ENCODE measurements at regions not wholly inside any gene's neighbourhood (a gene's known extent, or its start where the extent isn't known, plus 50 kb on each side); places are given as distances from the start of the nearest gene placed in this dataset.
"Not testable (repeated sequence)": the region's sequence is repeated elsewhere in the genome, so short reads cannot be mapped to it uniquely, and the experiment has no call there.

DNA sequence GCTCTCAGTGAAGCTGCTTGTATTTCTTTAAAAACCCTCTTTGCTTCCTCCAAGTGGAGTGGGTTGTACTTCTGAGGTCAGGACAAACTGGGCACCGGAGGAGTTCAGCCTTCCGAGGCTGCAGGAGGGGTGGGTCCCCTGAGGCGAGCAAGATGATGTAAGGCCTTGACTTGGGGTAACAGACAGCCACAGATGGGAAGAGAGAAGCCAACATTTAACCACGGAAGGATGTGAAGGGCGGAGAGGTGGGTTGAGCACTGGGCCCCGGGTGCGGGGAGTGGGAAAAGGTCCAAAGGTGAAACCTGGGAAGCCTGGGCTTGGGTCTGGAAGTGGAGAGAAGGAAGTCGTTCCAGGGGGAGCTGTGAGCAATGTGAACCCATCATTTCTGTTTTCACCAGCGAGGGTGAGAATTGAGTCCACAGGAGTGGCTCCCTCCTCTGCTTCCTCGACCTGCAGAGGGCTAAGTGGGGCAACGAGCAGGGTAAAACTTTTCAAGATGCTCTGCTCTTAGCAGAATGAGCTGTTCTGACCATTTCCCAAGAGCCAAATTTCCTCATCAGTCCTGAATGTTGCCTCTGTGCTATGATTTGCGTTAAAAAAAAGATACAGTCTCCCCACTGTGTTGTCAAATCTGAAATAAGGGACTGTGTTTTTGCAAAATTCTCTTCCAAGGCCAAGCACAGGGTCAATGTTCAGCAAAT, 137.7 kb upstream of the CRHR1 start:
- no peak for DNase-seq

DNA sequence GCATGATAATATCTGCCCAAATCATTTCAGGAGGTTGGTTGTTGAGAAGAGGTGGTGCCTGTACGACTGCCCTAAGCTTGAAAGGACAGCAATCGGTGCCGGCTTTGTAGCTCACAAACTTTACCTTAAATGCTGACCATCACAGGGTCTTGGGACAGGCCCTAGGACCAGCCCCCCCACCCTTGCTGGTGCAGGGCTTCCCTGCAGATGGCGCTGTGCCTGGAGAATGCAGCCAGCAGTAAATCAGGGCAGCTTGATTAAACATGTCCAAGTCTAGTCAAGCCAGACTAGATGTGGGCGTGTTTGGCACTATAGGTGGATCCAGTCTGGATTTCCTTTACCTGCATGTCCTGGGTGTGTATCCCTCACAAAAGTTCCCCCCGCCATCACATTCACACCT, 135.5 kb upstream of the CRHR1 start:
- DNase-seq = no peak

DNA sequence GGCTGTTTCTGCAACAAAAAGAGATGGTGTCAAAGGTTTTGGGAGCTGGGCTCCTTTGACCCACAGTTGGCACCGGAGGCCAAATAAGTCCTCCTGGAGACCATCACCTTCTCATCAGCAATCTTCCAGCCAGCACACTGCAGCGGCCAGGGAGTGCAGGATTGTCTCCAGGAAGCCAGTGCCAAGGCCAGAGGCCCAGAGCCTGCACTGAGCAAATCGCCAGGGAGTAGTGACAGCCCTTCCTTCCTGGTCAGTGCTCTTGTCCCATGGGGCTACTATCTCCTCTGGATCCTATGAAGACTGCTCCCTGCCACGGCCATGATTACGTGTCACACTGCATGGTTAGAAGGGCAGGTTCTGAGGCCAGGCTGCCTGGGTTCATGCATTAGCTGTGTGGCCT, 134.3 kb upstream of the CRHR1 start:
- DNase-seq = no peak

DNA sequence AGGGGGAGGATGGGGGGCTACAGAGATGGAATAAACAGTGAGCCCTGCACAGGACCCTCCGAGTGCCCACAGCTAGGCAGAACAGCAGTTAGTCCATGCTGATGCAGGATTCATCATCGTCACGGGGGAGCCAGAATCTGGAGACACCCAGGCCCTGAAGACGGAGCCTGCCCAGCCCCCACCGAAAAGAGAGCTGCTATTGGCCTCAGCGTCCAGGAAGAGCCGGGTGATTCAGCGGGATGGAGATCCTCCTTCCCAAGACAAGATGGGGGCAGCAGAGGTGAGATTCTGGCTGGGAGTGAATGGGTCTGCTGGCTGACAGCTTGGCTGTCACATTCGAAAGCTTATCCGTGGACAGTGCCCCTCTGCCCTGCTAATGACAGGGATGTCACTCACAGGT, 133.6 kb upstream of the CRHR1 start:
- no peak for DNase-seq

DNA sequence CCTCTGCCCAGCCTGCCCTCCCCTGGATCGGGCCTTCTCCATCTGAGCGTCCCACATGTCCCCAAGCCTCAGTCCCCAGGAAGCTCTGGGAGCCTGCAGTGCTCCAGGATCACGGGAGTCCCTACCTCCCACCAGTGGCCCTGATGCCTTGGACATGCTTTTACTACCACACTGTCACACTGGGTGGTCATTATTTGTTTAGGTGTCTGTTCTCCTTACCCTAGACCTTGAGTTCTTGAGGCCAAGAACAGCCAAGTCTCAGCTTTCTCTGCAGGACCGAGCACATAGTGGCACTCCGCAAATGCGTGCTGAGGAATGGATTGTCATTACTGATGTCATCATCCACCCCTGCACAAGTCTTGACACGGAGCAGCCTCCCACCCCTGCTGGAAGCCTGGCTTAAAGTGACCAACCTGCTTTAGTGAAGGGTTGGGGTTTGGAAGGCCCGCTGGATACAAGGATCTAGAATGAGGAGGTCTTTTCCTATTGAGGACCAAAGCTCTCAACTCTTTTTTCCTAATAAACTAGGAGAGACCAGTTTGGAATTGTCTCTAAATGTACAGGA, 132.9 kb upstream of the CRHR1 start:
- no peak for DNase-seq

DNA sequence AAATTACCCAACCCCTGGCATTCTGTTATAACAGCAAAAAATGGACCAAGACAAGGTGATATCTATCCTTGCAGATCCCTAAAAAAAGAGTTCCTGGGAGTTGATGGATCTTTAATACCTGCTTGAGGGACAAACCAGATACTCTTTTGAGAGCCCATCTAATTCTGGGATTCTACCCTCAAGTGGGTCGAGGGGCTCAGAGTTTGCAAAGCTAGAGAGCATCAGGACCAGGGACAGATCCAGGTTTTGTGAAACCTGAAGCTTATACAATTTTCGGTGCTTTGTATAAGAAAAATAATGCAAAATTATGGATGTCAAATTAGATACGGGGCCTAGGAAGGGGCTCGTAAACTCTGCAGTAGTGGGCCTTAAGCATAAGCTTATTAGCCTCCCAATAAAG, 130.5 kb upstream of the CRHR1 start:
- DNase-seq = no peak

DNA sequence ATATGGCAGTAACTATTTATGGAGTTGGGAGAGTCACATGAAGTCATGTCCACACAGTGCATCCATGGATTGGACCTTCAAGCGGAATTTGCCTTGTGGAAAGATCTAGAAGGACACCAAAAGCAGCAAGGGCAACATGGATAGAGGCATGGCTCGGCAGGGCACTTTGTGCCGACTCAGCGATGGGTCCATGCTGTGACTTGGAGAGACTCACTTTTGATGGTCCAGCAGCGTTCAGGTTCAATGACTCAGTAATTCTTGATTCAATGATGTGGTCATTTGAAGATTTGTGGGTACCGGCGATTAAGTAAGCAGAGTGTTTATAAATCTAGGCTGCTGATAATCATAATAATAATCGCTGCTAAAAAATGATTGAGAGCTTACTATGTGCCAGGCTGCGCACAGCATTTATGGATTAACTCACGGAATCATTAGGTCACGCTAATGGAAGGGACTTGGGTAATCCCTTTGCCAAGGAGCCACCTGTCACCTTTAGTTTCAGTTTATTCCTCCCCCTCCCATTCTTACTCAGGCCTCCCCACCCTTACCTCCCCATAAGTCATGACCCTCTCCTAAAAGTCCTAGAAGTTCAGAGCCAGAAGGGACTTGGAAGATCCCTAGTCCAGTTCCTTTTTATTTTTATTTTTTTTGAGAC, 127.5 kb upstream of the CRHR1 start:
- DNase-seq = no peak

DNA sequence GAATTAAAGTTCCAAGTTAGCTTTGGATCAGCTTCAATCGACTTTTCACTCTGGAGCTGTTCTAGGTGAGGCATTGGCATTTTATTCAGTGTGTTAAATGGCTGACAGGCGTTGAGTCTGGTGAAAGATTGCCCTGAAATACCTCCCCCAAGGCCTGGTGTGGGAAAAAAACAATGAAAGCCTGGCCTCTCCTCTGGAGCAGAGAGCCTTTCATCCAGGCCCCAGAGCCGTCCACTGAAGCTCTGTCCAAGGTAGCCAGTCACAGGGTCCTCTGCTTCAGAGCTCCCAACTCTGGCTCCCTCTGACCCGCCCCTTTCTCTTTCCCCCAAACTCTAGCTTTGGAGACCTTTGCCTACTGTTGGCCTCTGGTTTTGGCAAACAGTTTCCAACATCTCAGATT, 123.6 kb upstream of the CRHR1 start:
- no peak for DNase-seq

DNA sequence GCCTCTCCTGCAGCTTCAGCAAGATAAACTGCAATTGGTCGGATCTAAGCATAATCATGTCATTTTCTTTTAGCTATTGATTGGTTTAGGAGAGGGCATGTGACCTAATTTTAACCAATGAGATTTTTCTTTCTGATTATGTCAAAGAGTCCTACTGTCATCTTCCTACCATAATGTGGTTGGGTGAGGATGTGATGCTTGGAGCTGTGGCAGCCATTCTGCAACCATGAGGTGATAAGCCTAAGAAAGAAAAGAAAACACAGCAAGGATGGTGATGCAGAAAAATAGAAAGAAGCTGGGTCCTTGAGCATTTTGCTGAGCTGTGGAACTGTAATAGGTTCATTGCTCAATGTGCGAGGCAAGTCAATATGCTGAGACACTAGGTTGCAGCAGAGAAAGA, 121.7 kb upstream of the CRHR1 start:
- DNase-seq = no peak

DNA sequence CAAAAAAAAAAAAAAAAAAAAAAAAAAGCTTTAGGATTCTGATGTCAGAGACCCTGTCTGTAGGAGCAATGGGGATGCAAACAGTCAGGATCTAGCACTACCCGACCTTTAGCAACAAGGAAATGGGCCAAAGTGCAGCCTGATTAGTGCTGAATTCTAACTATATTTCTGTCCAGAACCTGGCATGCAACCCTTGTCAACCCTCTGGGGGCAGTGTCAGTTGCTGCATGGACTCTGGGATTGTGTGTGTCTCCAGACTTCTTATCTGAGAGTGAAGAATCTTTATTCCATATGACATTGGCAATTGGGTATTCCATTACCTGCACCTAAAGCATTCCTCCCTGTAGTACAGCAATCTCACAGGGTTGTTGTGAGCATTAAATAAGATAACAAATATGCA, 120.3 kb upstream of the CRHR1 start:
- no peak for DNase-seq

DNA sequence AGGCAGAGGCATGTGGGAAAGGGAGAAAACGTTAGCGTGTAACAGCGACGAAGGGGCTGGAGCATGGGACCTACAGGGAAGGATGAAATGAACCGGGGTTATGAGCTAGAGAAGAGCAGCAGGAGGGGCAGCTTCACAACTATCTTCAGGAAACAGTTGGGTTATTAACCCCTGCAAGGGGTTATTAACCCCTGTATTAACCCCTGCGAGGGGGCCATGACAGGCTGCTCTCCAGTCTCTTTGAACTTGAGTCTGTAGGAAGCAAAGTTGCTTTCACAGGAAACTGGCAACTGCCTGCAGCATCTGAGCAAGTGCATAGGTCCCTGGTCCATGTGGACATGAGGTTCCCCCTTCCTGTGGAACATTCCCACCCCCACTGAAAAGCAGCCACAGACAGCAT, 119.2 kb upstream of the CRHR1 start:
- no peak for DNase-seq

DNA sequence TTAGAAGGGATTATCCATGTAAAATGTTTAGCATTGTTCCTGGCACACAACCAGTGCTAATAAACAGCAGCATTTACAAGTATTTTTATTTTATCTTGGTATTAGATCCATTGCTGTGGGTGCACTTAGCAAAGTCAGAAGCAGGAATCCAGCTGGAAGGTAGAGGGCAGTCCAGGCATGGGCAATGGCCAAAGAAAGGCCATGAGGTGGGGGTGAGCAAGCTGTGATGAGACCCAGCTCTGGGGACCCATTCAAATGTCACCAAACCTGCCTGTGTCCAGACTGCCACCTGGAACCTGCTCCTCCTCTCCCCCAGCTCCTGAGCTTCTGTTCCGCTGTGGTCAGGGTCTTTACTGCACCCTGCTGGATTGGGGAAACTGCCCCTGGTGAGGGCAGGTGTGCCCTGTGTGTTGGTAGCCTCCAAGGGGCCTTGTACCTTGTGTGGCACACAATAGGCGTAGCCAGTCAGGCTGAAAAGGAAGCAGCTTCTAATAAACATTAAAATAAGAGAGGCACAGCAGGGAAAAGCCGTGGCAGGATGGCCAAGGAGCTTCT, 118.0 kb upstream of the CRHR1 start:
- DNase-seq = no peak

DNA sequence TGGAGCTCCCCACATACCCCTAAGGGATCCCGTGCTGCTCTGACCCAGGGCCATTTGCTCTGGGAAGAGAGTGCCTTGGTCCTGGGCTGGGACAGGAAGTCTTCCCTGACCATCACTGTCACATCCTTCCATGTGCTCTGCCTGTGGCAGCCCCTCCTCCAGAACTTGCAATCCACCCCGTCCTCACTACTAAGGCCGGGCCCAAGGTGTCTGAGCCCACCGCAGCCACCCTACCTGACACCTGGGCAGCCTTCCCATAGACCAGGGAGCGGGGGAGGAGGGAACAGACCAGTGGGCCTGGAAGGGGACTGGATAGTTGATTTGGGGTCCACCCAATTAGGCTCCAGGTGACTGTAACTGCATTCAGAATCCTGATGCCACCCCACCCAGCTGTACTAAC, 117.5 kb upstream of the CRHR1 start:
- no peak for DNase-seq

DNA sequence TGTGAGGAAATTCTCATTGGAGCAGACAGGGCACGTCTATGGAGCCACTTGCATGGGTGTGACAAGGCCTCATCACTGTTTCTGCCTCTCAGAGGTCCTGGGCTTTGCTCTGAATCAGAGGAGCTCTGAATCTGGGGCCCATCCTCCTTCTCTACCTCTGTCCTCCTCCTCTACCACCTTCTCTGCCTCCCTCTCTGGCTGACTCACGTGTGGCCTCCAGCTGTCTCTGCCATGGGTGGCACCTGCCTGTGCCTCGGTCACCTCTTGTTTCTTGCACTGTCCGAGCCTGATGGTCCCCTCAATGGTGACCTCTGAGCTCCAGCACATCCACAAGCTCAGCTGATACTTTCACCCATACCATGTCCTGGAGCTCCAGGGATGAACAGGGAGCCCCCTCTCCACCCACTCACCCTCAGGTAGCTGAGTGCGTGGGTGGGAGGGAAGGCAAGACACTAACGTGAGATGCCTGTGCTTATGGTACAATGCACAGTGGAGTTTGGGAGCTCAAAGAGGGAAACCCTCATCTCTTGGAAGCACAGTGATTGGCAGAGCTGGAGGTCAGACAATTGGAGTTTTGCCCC, 116.4 kb upstream of the CRHR1 start:
- no peak for DNase-seq

DNA sequence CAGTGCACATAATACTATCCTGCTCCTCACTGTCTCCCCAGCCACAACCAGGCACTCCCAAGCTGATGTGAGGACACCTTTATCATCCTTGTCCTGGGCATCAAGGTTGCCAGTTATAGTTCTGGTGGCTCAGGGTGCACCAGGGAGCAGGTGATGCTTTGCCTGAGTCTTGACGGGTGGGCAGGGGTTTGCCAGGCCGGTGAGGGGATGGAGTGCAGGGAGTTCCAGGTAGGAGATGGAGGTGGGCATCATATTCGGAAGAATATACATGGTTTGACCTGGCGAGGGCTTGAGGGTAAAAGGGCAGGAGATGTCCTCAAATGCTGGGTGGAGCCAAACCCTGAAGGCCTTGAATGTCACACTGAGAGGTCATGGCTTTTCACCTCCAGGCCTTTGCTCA, 115.8 kb upstream of the CRHR1 start:
- DNase-seq = no peak

DNA sequence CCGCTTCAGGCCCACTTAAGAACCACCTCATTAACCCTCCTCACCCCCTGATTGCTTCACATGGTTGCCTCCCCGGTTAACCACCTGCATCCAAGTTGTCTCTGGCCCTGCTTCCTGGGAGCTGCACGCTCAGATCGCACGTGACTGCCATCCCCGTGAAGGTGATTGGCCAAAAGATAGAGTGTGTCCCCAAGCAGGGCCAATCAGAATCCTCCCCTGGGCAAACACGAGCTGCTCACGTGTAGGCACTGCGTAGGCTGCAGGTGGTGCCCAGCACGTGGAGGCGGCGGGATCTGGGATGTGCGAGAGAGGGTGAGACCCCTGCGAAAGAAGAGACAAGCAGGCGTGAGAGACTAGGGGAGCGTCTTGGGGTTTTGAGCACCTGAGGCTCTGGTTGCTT, 111.8 kb upstream of the CRHR1 start:
- DNase-seq = no peak

DNA sequence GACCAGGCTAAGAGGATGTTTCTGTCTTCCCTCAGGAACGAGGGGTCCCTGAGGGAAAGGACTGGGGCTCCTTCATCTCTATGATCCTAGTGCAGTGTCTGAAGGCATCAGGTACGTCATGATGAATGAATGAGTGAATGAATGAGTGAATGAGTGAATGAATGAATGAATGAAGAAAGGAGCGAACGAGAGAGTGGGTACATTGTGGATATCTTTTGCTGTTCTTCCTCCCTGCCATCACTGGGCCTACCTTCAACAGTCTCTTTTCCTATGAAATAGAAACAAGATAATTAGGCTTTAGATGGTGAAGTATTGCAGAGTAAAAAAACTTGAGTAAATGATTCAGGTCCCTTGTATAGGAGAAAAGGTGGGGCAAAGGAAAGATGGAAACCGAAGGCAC, 111.3 kb upstream of the CRHR1 start:
- DNase-seq = no peak

DNA sequence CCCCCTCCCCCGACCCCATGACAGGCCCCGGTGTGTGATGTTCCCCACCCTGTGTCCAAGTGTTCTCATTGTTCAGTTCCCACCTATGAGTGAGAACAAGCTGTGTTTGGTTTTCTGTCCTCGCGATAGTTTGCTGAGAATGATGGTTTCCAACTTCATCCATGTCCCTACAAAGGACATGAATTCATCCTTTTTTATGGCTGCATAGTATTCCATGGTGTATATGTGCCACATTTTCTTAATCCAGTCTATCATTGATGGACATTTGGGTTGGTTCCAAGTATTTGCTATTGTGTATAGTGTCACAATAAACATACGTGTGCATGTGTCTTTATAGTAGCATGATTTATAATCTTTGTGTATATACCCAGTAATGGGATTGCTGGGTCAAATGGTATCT, 110.4 kb upstream of the CRHR1 start:
- DNase-seq = not testable (repeated sequence)

DNA sequence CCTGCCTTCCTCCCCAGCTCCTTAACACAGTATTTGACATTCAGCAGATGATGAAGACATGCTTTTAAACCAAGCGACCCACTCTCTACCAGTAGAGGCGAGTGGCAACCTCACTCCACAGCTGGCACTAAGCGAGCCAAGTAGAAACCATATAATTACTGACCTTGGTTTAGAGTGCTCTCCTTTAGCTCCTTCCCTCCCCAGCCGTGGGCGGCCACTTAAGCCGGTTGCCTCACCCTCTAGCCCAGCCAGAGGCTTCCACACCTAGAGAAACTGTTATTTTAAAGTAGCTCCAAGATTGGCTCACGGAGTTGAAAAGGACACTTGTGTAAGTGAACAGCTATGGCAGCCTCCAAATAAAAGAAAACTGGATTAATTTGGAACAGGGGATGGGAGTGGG, 109.1 kb upstream of the CRHR1 start:
- DNase-seq = no peak

DNA sequence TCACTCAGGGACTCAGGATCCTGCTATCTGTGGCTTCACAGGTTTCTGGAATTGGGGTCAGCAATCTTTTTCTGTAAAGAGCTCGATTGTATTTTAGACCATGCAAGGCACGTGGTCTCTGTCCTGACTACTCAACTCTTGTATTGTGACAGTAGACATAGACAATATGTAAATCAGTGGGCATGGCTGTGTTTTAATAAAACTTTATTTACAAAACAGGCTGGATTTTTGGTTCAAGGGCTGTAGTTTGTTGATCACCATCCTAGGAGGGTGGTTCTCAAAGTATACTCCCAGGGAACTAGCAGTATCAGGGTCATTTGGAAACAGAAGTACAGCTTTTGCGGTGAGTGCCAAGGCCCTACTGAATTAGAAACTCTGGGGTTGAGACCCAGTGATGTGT, 108.2 kb upstream of the CRHR1 start:
- no peak for DNase-seq

DNA sequence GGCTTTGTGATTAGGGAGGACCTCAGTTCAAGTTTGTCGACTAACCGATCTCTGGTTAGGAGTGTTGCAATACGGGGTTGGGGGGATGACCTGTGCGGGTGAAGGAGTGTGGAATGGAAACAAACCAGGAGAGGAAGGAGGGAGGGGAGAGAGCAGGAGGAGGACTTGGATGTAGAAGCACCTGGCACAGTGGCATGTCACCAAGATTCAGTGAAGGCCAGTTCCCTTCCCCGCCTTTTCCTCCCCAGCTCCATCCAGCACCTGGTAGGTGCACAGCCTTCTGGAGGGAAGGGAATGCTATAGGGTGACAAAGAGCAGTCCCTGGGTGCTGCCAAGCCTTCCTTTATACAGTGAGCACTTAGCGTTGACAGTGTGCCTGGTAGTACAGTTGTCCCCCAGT, 107.4 kb upstream of the CRHR1 start:
- no peak for DNase-seq

DNA sequence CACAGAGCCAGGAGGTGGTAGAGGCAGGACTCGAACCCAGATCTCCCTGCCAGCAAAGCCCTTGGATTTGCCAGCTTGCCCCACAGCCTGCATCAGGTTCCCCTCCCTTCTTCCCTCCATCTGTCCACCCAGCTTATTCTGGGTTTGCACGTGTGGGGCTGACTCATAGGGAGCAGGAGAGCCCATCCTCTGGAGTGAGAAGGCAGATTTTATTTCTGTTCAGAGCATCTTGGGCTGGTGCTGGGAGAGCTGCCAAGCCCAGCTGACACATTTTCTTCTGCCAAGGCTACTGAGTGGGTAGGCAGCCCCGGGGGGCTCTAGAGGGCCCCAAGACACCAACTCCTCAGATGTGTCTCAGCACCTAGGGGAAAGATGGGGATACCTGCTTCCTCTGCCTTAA, 106.3 kb upstream of the CRHR1 start:
- no peak for DNase-seq

DNA sequence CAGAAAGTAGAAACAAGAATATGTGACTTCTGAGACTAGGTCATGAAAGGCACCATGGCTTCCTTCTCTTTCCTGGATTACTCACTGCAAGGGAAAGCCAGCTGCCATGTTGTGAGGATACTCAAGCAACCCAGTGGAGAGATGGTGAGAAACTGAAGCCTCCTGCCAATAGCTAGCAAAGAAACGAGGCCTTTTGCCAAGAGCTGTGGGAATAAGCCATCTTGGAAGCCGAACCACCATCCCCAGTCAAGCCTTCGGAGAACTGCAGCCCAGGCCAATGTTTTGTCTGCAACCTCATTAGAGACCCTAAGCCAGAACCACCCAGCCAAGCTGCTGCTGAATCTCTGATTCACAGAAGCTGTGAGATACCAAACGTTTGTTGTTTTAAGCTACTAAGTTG, 104.7 kb upstream of the CRHR1 start:
- no peak for DNase-seq
